H1 (cell line): ENCODE measurements at regions not wholly inside any gene's neighbourhood (a gene's known extent, or its start where the extent isn't known, plus 50 kb on each side); places are given as distances from the start of the nearest gene placed in this dataset.

Experiments used
- CTCF ChIP-seq, 3 experiments: IDR thresholded peaks; 1 replicate in 2 of 3; 2 replicates in 1 of 3; pipeline versions ENCODE4 v1.5.1 to v1.6.1; 2011; ENCODE audit warnings: low read length in 3 of 3, mild to moderate bottlenecking in 3 of 3, inconsistent platforms in 2 of 3, low read depth in 1 of 3, moderate library complexity in 1 of 3; ENCODE audit not compliant: insufficient read depth in 1 of 3; ENCODE audit errors: control extremely low read depth in 1 of 3
- EZH2 ChIP-seq: fragments of 200-600 bp; sonication (generic); IDR thresholded peaks from 2 replicates; pipeline ENCODE4 v1.7.1; 2012; ENCODE audit warnings: low read depth, mild to moderate bottlenecking, moderate library complexity, low read length, inconsistent platforms; ENCODE audit not compliant: severe bottlenecking
- SIN3A ChIP-seq, 2 experiments: IDR thresholded peaks in 1 of 2; conservative IDR thresholded peaks in 1 of 2; 2 replicates each; pipeline ENCODE4 v1.6.1; 2011 to 2012; ENCODE audit warnings: low read length in 2 of 2, improper control_type of control experiment in 1 of 2, low read depth in 1 of 2, mild to moderate bottlenecking in 1 of 2
- SP1 ChIP-seq: IDR thresholded peaks from 2 replicates; pipeline ENCODE4 v1.6.1; 2011; ENCODE audit warnings: low read depth, low read length

- TF ChIP-seq CTCF (IDR thresholded peaks at IDR 0.05; ENCODE audit: control extremely low read depth in 1 of 3, insufficient read depth in 1 of 3, low read depth in 1 of 3, low read length in 3 of 3), result no peak
- TF ChIP-seq EZH2, result no peak
- no peak for TF ChIP-seq SIN3A (conservative IDR thresholded peaks at IDR 0.05 in 1 of 2, IDR thresholded peaks at IDR 0.05 in 1 of 2; ENCODE audit: low read depth in 1 of 2, low read length in 2 of 2)
- no peak for TF ChIP-seq SP1
Observed at GRCh38 chr13:83601539-83601938, 280.7 kb downstream of the SLITRK1 start (continued).
